ENCODE measurements at regions not wholly inside any gene's neighbourhood (a gene's known extent, or its start where the extent isn't known, plus 50 kb on each side); places are given as distances from the start of the nearest gene placed in this dataset.

DNA sequence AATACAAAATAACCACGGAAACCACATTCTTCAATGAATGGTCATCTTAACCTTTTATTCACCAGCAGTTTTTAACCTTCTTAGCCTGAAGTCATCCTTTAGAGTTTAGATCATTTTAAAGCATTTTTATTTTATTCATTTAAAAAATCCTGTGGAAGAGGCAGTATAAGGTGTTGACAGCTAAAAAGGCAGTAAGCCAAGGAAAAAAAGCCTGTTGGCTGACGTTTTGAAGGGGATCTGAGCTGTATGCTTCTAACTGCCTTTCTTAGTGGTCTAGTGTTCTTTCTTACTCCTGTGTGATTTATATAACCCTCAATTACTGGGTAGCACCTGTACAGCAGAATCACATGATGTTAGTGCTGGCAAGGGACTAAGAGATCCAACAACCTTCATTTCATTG, 438.3 kb upstream of the SEL1L start:
- FAIRE-seq: no peak
- no peak overlapping the region for H3K27ac ChIP-seq (ENCODE audit: insufficient read depth, low read depth, low read length)
- no peak for TF ChIP-seq MYC (IDR thresholded peaks at IDR 0.05; ENCODE audit: low read depth, low read length)
- TF ChIP-seq JUN (IDR thresholded peaks at IDR 0.05; ENCODE audit: borderline replicate concordance, insufficient read depth, insufficient read length, low read depth): no peak
- no peak for TF ChIP-seq GATA2 (IDR thresholded peaks at IDR 0.05; ENCODE audit: insufficient read depth, insufficient read length, low read depth, low read length)
- TF ChIP-seq, protein P1, sequence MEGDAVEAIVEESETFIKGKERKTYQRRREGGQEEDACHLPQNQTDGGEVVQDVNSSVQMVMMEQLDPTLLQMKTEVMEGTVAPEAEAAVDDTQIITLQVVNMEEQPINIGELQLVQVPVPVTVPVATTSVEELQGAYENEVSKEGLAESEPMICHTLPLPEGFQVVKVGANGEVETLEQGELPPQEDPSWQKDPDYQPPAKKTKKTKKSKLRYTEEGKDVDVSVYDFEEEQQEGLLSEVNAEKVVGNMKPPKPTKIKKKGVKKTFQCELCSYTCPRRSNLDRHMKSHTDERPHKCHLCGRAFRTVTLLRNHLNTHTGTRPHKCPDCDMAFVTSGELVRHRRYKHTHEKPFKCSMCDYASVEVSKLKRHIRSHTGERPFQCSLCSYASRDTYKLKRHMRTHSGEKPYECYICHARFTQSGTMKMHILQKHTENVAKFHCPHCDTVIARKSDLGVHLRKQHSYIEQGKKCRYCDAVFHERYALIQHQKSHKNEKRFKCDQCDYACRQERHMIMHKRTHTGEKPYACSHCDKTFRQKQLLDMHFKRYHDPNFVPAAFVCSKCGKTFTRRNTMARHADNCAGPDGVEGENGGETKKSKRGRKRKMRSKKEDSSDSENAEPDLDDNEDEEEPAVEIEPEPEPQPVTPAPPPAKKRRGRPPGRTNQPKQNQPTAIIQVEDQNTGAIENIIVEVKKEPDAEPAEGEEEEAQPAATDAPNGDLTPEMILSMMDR (IDR thresholded peaks at IDR 0.05; ENCODE audit: extremely low read depth in 1 of 2, insufficient read depth in 1 of 2, low read depth in 1 of 2, low read length in 2 of 2): no peak
- TF ChIP-seq POLR2AphosphoS5 (IDR thresholded peaks at IDR 0.05; ENCODE audit: insufficient read depth, low read depth, low read length): no peak
- no peak for TF ChIP-seq EZH2 (IDR thresholded peaks at IDR 0.05; ENCODE audit: borderline replicate concordance, low read depth, low read length, severe bottlenecking)
- TF ChIP-seq, protein P2, sequence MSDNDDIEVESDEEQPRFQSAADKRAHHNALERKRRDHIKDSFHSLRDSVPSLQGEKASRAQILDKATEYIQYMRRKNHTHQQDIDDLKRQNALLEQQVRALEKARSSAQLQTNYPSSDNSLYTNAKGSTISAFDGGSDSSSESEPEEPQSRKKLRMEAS (IDR thresholded peaks at IDR 0.05; ENCODE audit: insufficient read depth, insufficient read length): no peak
- TF ChIP-seq FOS (IDR thresholded peaks at IDR 0.05; ENCODE audit: borderline replicate concordance, insufficient read depth, low read length): no peak
- TF ChIP-seq POLR2A (IDR thresholded peaks at IDR 0.05; ENCODE audit: low read depth, low read length): no peak
- no peaks in the 10 kb centered on the region for H3K79me2 ChIP-seq (ENCODE audit: control insufficient read depth, insufficient read depth, low read length)
- no peak overlapping the region for H3K4me3 ChIP-seq (replicated peaks in 1 of 3; ENCODE audit: insufficient read depth in 1 of 3, low read depth in 1 of 3, low read length in 3 of 3)
- no peak for DNase-seq (ENCODE audit: low read depth, low spot score)
- H3K27me3 ChIP-seq (ENCODE audit: control insufficient read depth in 2 of 2, insufficient read depth in 2 of 2, low read length in 2 of 2): no peaks in the 10 kb centered on the region
- intact Hi-C loops (cut with micrococcal nuclease): no loop called here
- no peaks in the 10 kb centered on the region for H3K4me1 ChIP-seq (ENCODE audit: control insufficient read depth, extremely low read depth, insufficient read depth, low read length)
- BruUV-seq (replicated peaks): no TSS peak
- dilution Hi-C loops (cut with MboI; ENCODE audit: extremely low pct_ligation_motif_present, low sequenced_read_pairs): no loop called here
- no peak overlapping the region for H3K9ac ChIP-seq (replicated peaks; ENCODE audit: extremely low read depth, insufficient read depth, low read length)
- CTCF ChIA-PET: no interaction called here
- H2AFZ ChIP-seq (ENCODE audit: low read depth, low read length): no peak overlapping the region
- H4K20me1 ChIP-seq (replicated peaks; ENCODE audit: control insufficient read depth, extremely low read depth, insufficient read depth, low read length): no peaks in the 10 kb centered on the region
- peaks cover 4% of the 10 kb centered on the region for H3K9me3 ChIP-seq (replicated peaks; ENCODE audit: control insufficient read depth, insufficient read depth, low read length)
- H3K9me1 ChIP-seq (replicated peaks; ENCODE audit: control insufficient read depth, extremely low read depth, insufficient read depth, low read length): no peaks in the 10 kb centered on the region
- H3K4me2 ChIP-seq (ENCODE audit: insufficient read depth, low read length): no peak overlapping the region
- POLR2A ChIA-PET: no interaction called here
- H3K36me3 ChIP-seq (ENCODE audit: control insufficient read depth in 2 of 2, extremely low read depth in 1 of 2, insufficient read depth in 2 of 2, low read length in 2 of 2): no peaks in the 10 kb centered on the region
